GM12878 (cell line): ENCODE measurements at regions not wholly inside any gene's neighbourhood (a gene's known extent, or its start where the extent isn't known, plus 50 kb on each side); places are given as distances from the start of the nearest gene placed in this dataset.

Experiments used
- ATAC-seq: fragments of 200-7000 bp; cut with Tn5 transposase; 3 replicates; pipeline ENCODE4 v1.9.1; 2020; ENCODE audit warnings: mild to moderate bottlenecking, moderate library complexity
- BruUV-seq: library from RNA; stranded (reverse); fragments of 400-500 nt; replicated peaks from 2 replicates; lab custom pipeline; 2021; lab: Mats Ljungman, UMichigan
- CTCF ChIA-PET: fragments of 300-600 bp; sonication (Branson Sonifier 250); formaldehyde crosslinking; extraction: SDS; loops from one replicate; lab custom pipeline; 2021; ENCODE audit warnings: inconsistent platforms; lab: Yijun Ruan, JAX
- POLR2A ChIA-PET: fragments of 350-600 bp; formaldehyde crosslinking; extraction: SDS; loops from one replicate; lab custom pipeline; 2021; ENCODE audit warnings: inconsistent platforms; lab: Charles Lee
- RAD21 ChIA-PET: fragments of 300-600 bp; sonication (Branson Sonifier 250); formaldehyde crosslinking; loops from one replicate; lab custom pipeline; 2023; ENCODE audit warnings: antibody characterized with exemption; ENCODE audit not compliant: unreplicated experiment; lab: Charles Lee
- SMC1A ChIA-PET: fragments of 300-600 bp; sonication (Branson Sonifier 250); formaldehyde crosslinking; loops from one replicate; lab custom pipeline; 2023; ENCODE audit not compliant: unreplicated experiment, uncharacterized antibody; lab: Charles Lee
- DNase-seq: peaks from one replicate; pipeline ENCODE4 v3.0.0-alpha.2; 2011; ENCODE audit warnings: low read depth, low spot score
- FAIRE-seq: peaks from 3 replicates; lab custom pipeline; 2011; peaks lifted over from hg19 to GRCh38; lab: Jason Lieb, UNC
- H2AFZ ChIP-seq: 2 replicates; pipeline ENCODE4 v1.6.0; 2011; ENCODE audit warnings: low read depth, low read length, control low read depth; ENCODE audit not compliant: control insufficient read depth
- H3K27ac ChIP-seq: 2 replicates; pipeline ENCODE4 v1.5.1; 2011; ENCODE audit warnings: control low read depth; ENCODE audit not compliant: control insufficient read depth, insufficient read depth
- H3K27me3 ChIP-seq, 2 experiments: replicated peaks in 1 of 2; 2 replicates each; pipeline versions ENCODE4 v1.6.0 to v1.6.1; 2011; ENCODE audit warnings: low read length in 1 of 2; ENCODE audit not compliant: control insufficient read depth in 2 of 2, insufficient read depth in 2 of 2
- H3K36me3 ChIP-seq, 2 experiments: 2 replicates each; pipeline ENCODE4 v1.5.1; 2011; ENCODE audit warnings: low read length in 1 of 2; ENCODE audit not compliant: control insufficient read depth in 2 of 2, insufficient read depth in 2 of 2
- H3K4me1 ChIP-seq: 2 replicates; pipeline ENCODE4 v1.6.1; 2011; ENCODE audit warnings: mild to moderate bottlenecking, low read length, moderate library complexity, mixed read lengths; ENCODE audit not compliant: control insufficient read depth, insufficient read depth
- H3K4me2 ChIP-seq: 2 replicates; pipeline ENCODE4 v1.6.0; 2011; ENCODE audit warnings: control low read depth; ENCODE audit not compliant: control insufficient read depth, insufficient read depth
- H3K4me3 ChIP-seq: fragments of 200-600 bp; sonication (generic); 2 replicates; pipeline ENCODE4 v1.5.1; 2016
- H3K79me2 ChIP-seq: 2 replicates; pipeline ENCODE4 v1.6.0; 2011; ENCODE audit warnings: low read length; ENCODE audit not compliant: control insufficient read depth, insufficient read depth
- H3K9ac ChIP-seq: 2 replicates; pipeline ENCODE4 v1.8.0; 2011; ENCODE audit warnings: low read length, control low read depth, mixed read lengths; ENCODE audit not compliant: control insufficient read depth, insufficient read depth
- H3K9me3 ChIP-seq: replicated peaks from 3 replicates; pipeline ENCODE4 v1.5.1; 2011; ENCODE audit warnings: mild to moderate bottlenecking, low read length; ENCODE audit not compliant: control insufficient read depth, insufficient read depth
- H4K20me1 ChIP-seq: 2 replicates; pipeline ENCODE4 v1.6.0; 2011; ENCODE audit not compliant: control insufficient read depth, insufficient read depth
- BRCA1 ChIP-seq: IDR thresholded peaks from 2 replicates; pipeline ENCODE4 v1.6.1; 2011; ENCODE audit warnings: low read depth, low read length, improper control_type of control experiment
- CEBPB ChIP-seq, 2 experiments: fragments of 150-350 bp in 1 of 2; IDR thresholded peaks; 2 replicates each; pipeline ENCODE4 v1.6.1; 2012 to 2014; ENCODE audit warnings: low read depth in 2 of 2, low read length in 2 of 2, borderline replicate concordance in 1 of 2, inconsistent platforms in 1 of 2
- ELK1 ChIP-seq: IDR thresholded peaks from 2 replicates; pipeline ENCODE4 v1.6.1; 2012; ENCODE audit warnings: low read depth, low read length, improper control_type of control experiment
- ESRRA ChIP-seq: IDR thresholded peaks from 2 replicates; pipeline ENCODE4 v1.6.1; 2012; ENCODE audit warnings: mild to moderate bottlenecking, low read length, improper control_type of control experiment
- HSF1 ChIP-seq: fragments of 150-350 bp; IDR thresholded peaks from 2 replicates; pipeline ENCODE4 v1.6.1; 2014; ENCODE audit warnings: mild to moderate bottlenecking, low read depth, low read length
- MTA2 ChIP-seq: fragments of 450-650 bp; IDR thresholded peaks from 2 replicates; pipeline ENCODE4 v1.6.1; 2016; ENCODE audit warnings: low read depth, mild to moderate bottlenecking, moderate library complexity
- NR2C1 ChIP-seq: fragments of 450-650 bp; IDR thresholded peaks from 2 replicates; pipeline ENCODE4 v1.6.1; 2017; ENCODE audit warnings: antibody characterized with exemption, mild to moderate bottlenecking, moderate library complexity
- PAX5 ChIP-seq: IDR thresholded peaks from 2 replicates; pipeline ENCODE4 v1.6.1; 2011; ENCODE audit warnings: low read depth, low read length, borderline replicate concordance
- RCOR1 ChIP-seq: conservative IDR thresholded peaks from 2 replicates; pipeline ENCODE4 v1.6.1; 2012; ENCODE audit warnings: low read depth, low read length, improper control_type of control experiment
- RFX5 ChIP-seq: IDR thresholded peaks from 2 replicates; pipeline ENCODE4 v1.6.1; 2011; ENCODE audit warnings: low read depth, low read length, improper control_type of control experiment
- SUZ12 ChIP-seq: fragments of 200-600 bp; sonication (generic); IDR thresholded peaks from one replicate; pipeline ENCODE4 v1.6.1; 2018; ENCODE audit warnings: antibody characterized with exemption, mild to moderate bottlenecking; ENCODE audit not compliant: unreplicated experiment
- TAF1 ChIP-seq: IDR thresholded peaks from 2 replicates; pipeline ENCODE4 v1.6.1; 2011; ENCODE audit warnings: mild to moderate bottlenecking, low read depth, low read length, borderline replicate concordance
- WRNIP1 ChIP-seq: IDR thresholded peaks from 2 replicates; pipeline ENCODE4 v1.6.1; 2011; ENCODE audit warnings: low read depth, low read length, improper control_type of control experiment, borderline replicate concordance
- YBX1 ChIP-seq: fragments of 450-650 bp; IDR thresholded peaks from 2 replicates; pipeline ENCODE4 v1.6.1; 2016; ENCODE audit warnings: antibody characterized with exemption
- ZSCAN29 ChIP-seq: fragments of 450-650 bp; IDR thresholded peaks from 2 replicates; pipeline ENCODE4 v1.6.1; 2017; ENCODE audit warnings: mild to moderate bottlenecking, moderate library complexity
- WGBS: methylation state at CpG from one replicate; pipeline ENCODE4 v1.1.6; 2016; ENCODE audit warnings: low lambda C conversion rate; ENCODE audit not compliant: insufficient replicate concordance, insufficient coverage; ENCODE audit errors: missing lambda C conversion rate; 5-methylcytosine and 5-hydroxymethylcytosine counted together
- in situ Hi-C: fragments of 300-500 bp; cut with MboI; formaldehyde crosslinking; loops from 9 replicates; pipeline ENCODE4 v1.14.3; 2018; ENCODE audit warnings: mixed read lengths
- intact Hi-C: fragments of 100-400 bp; cut with micrococcal nuclease; formaldehyde crosslinking; loops from one replicate; pipeline ENCODE4 v1.14.2; 2022; ENCODE audit not compliant: unreplicated experiment
- TF ChIP-seq, protein P1 (sequence below): IDR thresholded peaks from 2 replicates; pipeline ENCODE4 v1.6.1; 2011; ENCODE audit warnings: low read depth, low read length, improper control_type of control experiment, borderline replicate concordance
- TF ChIP-seq, protein P2 (sequence below): fragments of 450-650 bp; IDR thresholded peaks from 2 replicates; pipeline ENCODE4 v1.6.1; 2017; ENCODE audit warnings: mild to moderate bottlenecking, moderate library complexity

- SMC1A ChIA-PET = interaction anchor here (1.3 kb wide), 1 partner anchor 359 kb away, joined by 3 read pairs; no protein-coding TSS in a partner anchor
- WGBS = 0% methylated on average over 2 of the region's 2 CpGs
- Histone ChIP-seq H2AFZ (peak overlapping the region; percentile 51), H3K36me3 (no peaks in the 10 kb centered on the region)
- TF ChIP-seq RCOR1 = no peak
- TF ChIP-seq, protein P1, sequence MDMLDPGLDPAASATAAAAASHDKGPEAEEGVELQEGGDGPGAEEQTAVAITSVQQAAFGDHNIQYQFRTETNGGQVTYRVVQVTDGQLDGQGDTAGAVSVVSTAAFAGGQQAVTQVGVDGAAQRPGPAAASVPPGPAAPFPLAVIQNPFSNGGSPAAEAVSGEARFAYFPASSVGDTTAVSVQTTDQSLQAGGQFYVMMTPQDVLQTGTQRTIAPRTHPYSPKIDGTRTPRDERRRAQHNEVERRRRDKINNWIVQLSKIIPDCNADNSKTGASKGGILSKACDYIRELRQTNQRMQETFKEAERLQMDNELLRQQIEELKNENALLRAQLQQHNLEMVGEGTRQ = no peak
- no peak for TF ChIP-seq BRCA1
- TF ChIP-seq ZSCAN29 = no peak
- no peak for TF ChIP-seq SUZ12
- TF ChIP-seq ELK1 = no peak
- TF ChIP-seq TAF1 = no peak
- TF ChIP-seq HSF1 = no peak
- TF ChIP-seq, protein P2, sequence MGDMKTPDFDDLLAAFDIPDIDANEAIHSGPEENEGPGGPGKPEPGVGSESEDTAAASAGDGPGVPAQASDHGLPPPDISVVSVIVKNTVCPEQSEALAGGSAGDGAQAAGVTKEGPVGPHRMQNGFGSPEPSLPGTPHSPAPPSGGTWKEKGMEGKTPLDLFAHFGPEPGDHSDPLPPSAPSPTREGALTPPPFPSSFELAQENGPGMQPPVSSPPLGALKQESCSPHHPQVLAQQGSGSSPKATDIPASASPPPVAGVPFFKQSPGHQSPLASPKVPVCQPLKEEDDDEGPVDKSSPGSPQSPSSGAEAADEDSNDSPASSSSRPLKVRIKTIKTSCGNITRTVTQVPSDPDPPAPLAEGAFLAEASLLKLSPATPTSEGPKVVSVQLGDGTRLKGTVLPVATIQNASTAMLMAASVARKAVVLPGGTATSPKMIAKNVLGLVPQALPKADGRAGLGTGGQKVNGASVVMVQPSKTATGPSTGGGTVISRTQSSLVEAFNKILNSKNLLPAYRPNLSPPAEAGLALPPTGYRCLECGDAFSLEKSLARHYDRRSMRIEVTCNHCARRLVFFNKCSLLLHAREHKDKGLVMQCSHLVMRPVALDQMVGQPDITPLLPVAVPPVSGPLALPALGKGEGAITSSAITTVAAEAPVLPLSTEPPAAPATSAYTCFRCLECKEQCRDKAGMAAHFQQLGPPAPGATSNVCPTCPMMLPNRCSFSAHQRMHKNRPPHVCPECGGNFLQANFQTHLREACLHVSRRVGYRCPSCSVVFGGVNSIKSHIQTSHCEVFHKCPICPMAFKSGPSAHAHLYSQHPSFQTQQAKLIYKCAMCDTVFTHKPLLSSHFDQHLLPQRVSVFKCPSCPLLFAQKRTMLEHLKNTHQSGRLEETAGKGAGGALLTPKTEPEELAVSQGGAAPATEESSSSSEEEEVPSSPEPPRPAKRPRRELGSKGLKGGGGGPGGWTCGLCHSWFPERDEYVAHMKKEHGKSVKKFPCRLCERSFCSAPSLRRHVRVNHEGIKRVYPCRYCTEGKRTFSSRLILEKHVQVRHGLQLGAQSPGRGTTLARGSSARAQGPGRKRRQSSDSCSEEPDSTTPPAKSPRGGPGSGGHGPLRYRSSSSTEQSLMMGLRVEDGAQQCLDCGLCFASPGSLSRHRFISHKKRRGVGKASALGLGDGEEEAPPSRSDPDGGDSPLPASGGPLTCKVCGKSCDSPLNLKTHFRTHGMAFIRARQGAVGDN = no peak
- TF ChIP-seq WRNIP1 = no peak
- no peak for TF ChIP-seq MTA2
- TF ChIP-seq ESRRA = no peak
- no peak for TF ChIP-seq RFX5
- TF ChIP-seq CEBPB (IDR thresholded peaks at IDR 0.05; ENCODE audit: borderline replicate concordance in 1 of 2, low read depth in 2 of 2, low read length in 2 of 2) = no peak
- no peak for TF ChIP-seq NR2C1
- TF ChIP-seq YBX1 = no peak
- no peak for TF ChIP-seq PAX5
- TF ChIP-seq, all 136 proteins: peak for 0
- ChIA-PET POLR2A (no interaction called here), CTCF (interaction anchor here (1.2 kb wide), 1 partner anchor 8 kb away, joined by 3 read pairs; no protein-coding TSS in a partner anchor), RAD21 (no interaction called here)
- no peaks in the 10 kb centered on the region for H3K79me2 ChIP-seq
- no peak overlapping the region for H3K4me2 ChIP-seq
- intact Hi-C loops (no loop called here), in situ Hi-C loops (no loop called here)
- no peaks in the 10 kb centered on the region for H3K4me1 ChIP-seq
- no peaks in the 10 kb centered on the region for H3K27me3 ChIP-seq
- H4K20me1 ChIP-seq = no peaks in the 10 kb centered on the region
- no peaks in the 10 kb centered on the region for H3K9me3 ChIP-seq
- H3K27ac ChIP-seq = no peak overlapping the region
- H3K4me3 ChIP-seq = no peak overlapping the region
- ATAC-seq = peak; percentile 42; the same call in 2 of the 3 replicates
- FAIRE-seq = no peak
- DNase-seq = no peak
- H3K9ac ChIP-seq = no peak overlapping the region
- BruUV-seq = no TSS peak
Measured at GRCh38 chr5:121695307-121695706, 156.4 kb upstream of the FTMT start.
